ENCODE measurements at regions not wholly inside any gene's neighbourhood (a gene's known extent, or its start where the extent isn't known, plus 50 kb on each side); places are given as distances from the start of the nearest gene placed in this dataset.

- H3K9ac ChIP-seq (ENCODE audit: low read length) = no peak overlapping the region
- H2AFZ ChIP-seq (ENCODE audit: low read length) = no peak overlapping the region
- no peaks in the 10 kb centered on the region for H3K9me3 ChIP-seq (replicated peaks; ENCODE audit: insufficient read depth, low read length)
- H3K27me3 ChIP-seq (replicated peaks; ENCODE audit: insufficient read depth, low read length) = no peaks in the 10 kb centered on the region
- no peaks in the 10 kb centered on the region for H3F3A ChIP-seq (ENCODE audit: insufficient read depth, low read length)
- H3K4me3 ChIP-seq (ENCODE audit: low read length) = no peak overlapping the region
- H3K4me1 ChIP-seq (ENCODE audit: low read length) = no peaks in the 10 kb centered on the region
- H3K36me3 ChIP-seq (replicated peaks; ENCODE audit: insufficient read depth, low read length) = no peaks in the 10 kb centered on the region
- no peaks in the 10 kb centered on the region for H3K79me2 ChIP-seq (ENCODE audit: low read length)
- H4K20me1 ChIP-seq (ENCODE audit: insufficient read depth, low read length) = no peaks in the 10 kb centered on the region
- no peak overlapping the region for H3K27ac ChIP-seq (ENCODE audit: low read length)
- no peak for DNase-seq
- TF ChIP-seq EZH2 (optimal IDR thresholded peaks at IDR 0.05; ENCODE audit: low read depth, low read length) (no peak), EZH2phosphoT487 (IDR thresholded peaks at IDR 0.05; ENCODE audit: low read length) (no peak), CTCF (IDR thresholded peaks at IDR 0.05; ENCODE audit: low read length) (no peak)
- H3K4me2 ChIP-seq (ENCODE audit: low read depth, low read length) = no peak overlapping the region
- H3K9me2 ChIP-seq (replicated peaks; ENCODE audit: insufficient read depth, low read length) = no peaks in the 10 kb centered on the region
Measured at GRCh38 chr18:46278481-46279465, 174.6 kb downstream of the HAUS1 start.

GRCh38 chr18:46279673-46280072 is 175.5 kb downstream of the HAUS1 start:
- H4K20me1 ChIP-seq (ENCODE audit: insufficient read depth, low read length) = no peaks in the 10 kb centered on the region
- H3K9ac ChIP-seq (ENCODE audit: low read length) = no peak overlapping the region
- TF ChIP-seq CTCF (IDR thresholded peaks at IDR 0.05; ENCODE audit: low read length) = no peak
- no peak for TF ChIP-seq EZH2phosphoT487 (IDR thresholded peaks at IDR 0.05; ENCODE audit: low read length)
- no peak for TF ChIP-seq EZH2 (optimal IDR thresholded peaks at IDR 0.05; ENCODE audit: low read depth, low read length)
- H3K4me3 ChIP-seq (ENCODE audit: low read length) = no peak overlapping the region
- H3K27ac ChIP-seq (ENCODE audit: low read length) = no peak overlapping the region
- no peaks in the 10 kb centered on the region for H3F3A ChIP-seq (ENCODE audit: insufficient read depth, low read length)
- no peak overlapping the region for H3K4me2 ChIP-seq (ENCODE audit: low read depth, low read length)
- DNase-seq = no peak
- H3K4me1 ChIP-seq (ENCODE audit: low read length) = no peaks in the 10 kb centered on the region
- H3K36me3 ChIP-seq (replicated peaks; ENCODE audit: insufficient read depth, low read length) = no peaks in the 10 kb centered on the region
- H3K27me3 ChIP-seq (replicated peaks; ENCODE audit: insufficient read depth, low read length) = no peaks in the 10 kb centered on the region
- H3K9me3 ChIP-seq (replicated peaks; ENCODE audit: insufficient read depth, low read length) = no peaks in the 10 kb centered on the region
- H3K79me2 ChIP-seq (ENCODE audit: low read length) = no peaks in the 10 kb centered on the region
- no peak overlapping the region for H2AFZ ChIP-seq (ENCODE audit: low read length)
- no peaks in the 10 kb centered on the region for H3K9me2 ChIP-seq (replicated peaks; ENCODE audit: insufficient read depth, low read length)

GRCh38 chr18:46281185-46282176 is 177.3 kb downstream of the HAUS1 start:
- Histone ChIP-seq H3F3A (ENCODE audit: insufficient read depth, low read length) (no peaks in the 10 kb centered on the region), H4K20me1 (ENCODE audit: insufficient read depth, low read length) (no peaks in the 10 kb centered on the region), H3K27ac (ENCODE audit: low read length) (no peak overlapping the region), H3K4me1 (ENCODE audit: low read length) (no peaks in the 10 kb centered on the region), H3K9ac (ENCODE audit: low read length) (no peak overlapping the region), H3K4me3 (ENCODE audit: low read length) (no peak overlapping the region), H3K36me3 (replicated peaks; ENCODE audit: insufficient read depth, low read length) (no peaks in the 10 kb centered on the region), H3K27me3 (replicated peaks; ENCODE audit: insufficient read depth, low read length) (no peaks in the 10 kb centered on the region), H3K9me2 (replicated peaks; ENCODE audit: insufficient read depth, low read length) (no peaks in the 10 kb centered on the region), H3K9me3 (replicated peaks; ENCODE audit: insufficient read depth, low read length) (no peaks in the 10 kb centered on the region), H3K4me2 (ENCODE audit: low read depth, low read length) (no peak overlapping the region), H3K79me2 (ENCODE audit: low read length) (no peaks in the 10 kb centered on the region), H2AFZ (ENCODE audit: low read length) (no peak overlapping the region)
- DNase-seq = peak; percentile 46
- TF ChIP-seq CTCF (IDR thresholded peaks at IDR 0.05; ENCODE audit: low read length) (peak; percentile 80), EZH2phosphoT487 (IDR thresholded peaks at IDR 0.05; ENCODE audit: low read length) (no peak), EZH2 (optimal IDR thresholded peaks at IDR 0.05; ENCODE audit: low read depth, low read length) (no peak)

All from MM.1S (cell line).